Vagina (tissue), 2 donors: ENCODE measurements at regions not wholly inside any gene's neighbourhood (a gene's known extent, or its start where the extent isn't known, plus 50 kb on each side); places are given as distances from the start of the nearest gene placed in this dataset.

Experiments
- DNase-seq, 2 donors: peaks; one replicate each; pipeline ENCODE4 v3.0.0-alpha.2; 2017; ENCODE audit errors: extremely low spot score in 2 of 2
- H3K27ac ChIP-seq: fragments of 200-600 bp; sonication (generic); one replicate; pipeline ENCODE4 v1.5.1; 2019
- H3K27me3 ChIP-seq: fragments of 200-600 bp; sonication (generic); one replicate; pipeline ENCODE4 v1.5.1; 2019
- H3K36me3 ChIP-seq, 2 donors: fragments of 200-600 bp; sonication (generic); one replicate each; pipeline ENCODE4 v1.5.1; 2017 to 2019
- H3K4me1 ChIP-seq: fragments of 200-600 bp; sonication (generic); one replicate; pipeline ENCODE4 v1.5.1; 2019
- H3K4me3 ChIP-seq, 2 donors: fragments of 200-600 bp; sonication (generic); 1 replicate in 1 of 2; 2 replicates in 1 of 2; pipeline ENCODE4 v1.5.1; 2016 to 2019
- H3K9me3 ChIP-seq: fragments of 200-600 bp; sonication (generic); one replicate; pipeline ENCODE4 v1.5.1; 2019
- CTCF ChIP-seq, 3 experiments: fragments of 450-650 bp in 2 of 3; fragments of 200-600 bp in 1 of 3; sonication (generic) in 1 of 3; IDR thresholded peaks; one replicate each; pipeline ENCODE4 v1.5.1; 2017 to 2019; ENCODE audit warnings: antibody characterized with exemption in 3 of 3, mild to moderate bottlenecking in 2 of 3, moderate library complexity in 2 of 3
- POLR2A ChIP-seq, 2 donors: fragments of 450-650 bp; IDR thresholded peaks; one replicate each; pipeline ENCODE4 v1.6.1; 2017; ENCODE audit warnings: antibody characterized with exemption in 2 of 2, mild to moderate bottlenecking in 2 of 2, moderate library complexity in 2 of 2
- POLR2AphosphoS5 ChIP-seq, 2 donors: sonication (generic); formaldehyde crosslinking; IDR thresholded peaks; one replicate each; pipeline ENCODE4 v1.9.0; 2017; ENCODE audit warnings: antibody characterized with exemption in 2 of 2, mild to moderate bottlenecking in 2 of 2, low read depth in 1 of 2; ENCODE audit not compliant: insufficient read depth in 1 of 2
- intact Hi-C: fragments of 100-400 bp; cut with DNase I; formaldehyde crosslinking; loops from one replicate; pipeline ENCODE4 v1.15.1; 2023

- TF ChIP-seq POLR2A (IDR thresholded peaks at IDR 0.05) = no peak
- TF ChIP-seq POLR2AphosphoS5 (IDR thresholded peaks at IDR 0.05; ENCODE audit: insufficient read depth in 1 of 2, low read depth in 1 of 2) = no peak
- no peak for TF ChIP-seq CTCF (IDR thresholded peaks at IDR 0.05)
- no peaks in the 10 kb centered on the region for H3K36me3 ChIP-seq
- no peaks in the 10 kb centered on the region for H3K4me1 ChIP-seq
- intact Hi-C loops = no loop called here
- H3K9me3 ChIP-seq = no peaks in the 10 kb centered on the region
- no peak overlapping the region for H3K4me3 ChIP-seq
- H3K27me3 ChIP-seq = no peaks in the 10 kb centered on the region
- no peak for DNase-seq
- no peak overlapping the region for H3K27ac ChIP-seq
Observed at GRCh38 chr2:5145053-5145452, 547.1 kb upstream of the SOX11 start.

- Histone ChIP-seq H3K9me3 (no peaks in the 10 kb centered on the region), H3K36me3 (no peaks in the 10 kb centered on the region), H3K27ac (no peak overlapping the region), H3K27me3 (no peaks in the 10 kb centered on the region), H3K4me1 (no peaks in the 10 kb centered on the region), H3K4me3 (no peak overlapping the region)
- no peak for DNase-seq
- no peak for TF ChIP-seq POLR2AphosphoS5 (IDR thresholded peaks at IDR 0.05; ENCODE audit: insufficient read depth in 1 of 2, low read depth in 1 of 2)
- no peak for TF ChIP-seq POLR2A (IDR thresholded peaks at IDR 0.05)
- TF ChIP-seq CTCF (IDR thresholded peaks at IDR 0.05) = no peak
- intact Hi-C loops = no loop called here
Observed at GRCh38 chr2:5145801-5146200, 546.4 kb upstream of the SOX11 start.

- no peaks in the 10 kb centered on the region for H3K4me1 ChIP-seq
- DNase-seq = no peak
- TF ChIP-seq POLR2AphosphoS5 (IDR thresholded peaks at IDR 0.05; ENCODE audit: insufficient read depth in 1 of 2, low read depth in 1 of 2) (no peak), POLR2A (IDR thresholded peaks at IDR 0.05) (no peak), CTCF (IDR thresholded peaks at IDR 0.05) (no peak)
- H3K4me3 ChIP-seq = no peak overlapping the region
- intact Hi-C loops = no loop called here
- H3K27ac ChIP-seq = no peak overlapping the region
- no peaks in the 10 kb centered on the region for H3K36me3 ChIP-seq
- H3K27me3 ChIP-seq = no peaks in the 10 kb centered on the region
- H3K9me3 ChIP-seq = no peaks in the 10 kb centered on the region
Observed at GRCh38 chr2:5148392-5149085, 543.6 kb upstream of the SOX11 start.

- TF ChIP-seq CTCF (IDR thresholded peaks at IDR 0.05) = no peak
- no peak for TF ChIP-seq POLR2A (IDR thresholded peaks at IDR 0.05)
- no peak for TF ChIP-seq POLR2AphosphoS5 (IDR thresholded peaks at IDR 0.05; ENCODE audit: insufficient read depth in 1 of 2, low read depth in 1 of 2)
- no peak for DNase-seq
- Histone ChIP-seq H3K9me3 (no peaks in the 10 kb centered on the region), H3K4me1 (no peaks in the 10 kb centered on the region), H3K4me3 (no peak overlapping the region), H3K36me3 (no peaks in the 10 kb centered on the region), H3K27me3 (no peaks in the 10 kb centered on the region), H3K27ac (no peak overlapping the region)
- intact Hi-C loops = no loop called here
Observed at GRCh38 chr2:5150871-5151270, 541.3 kb upstream of the SOX11 start.

GRCh38 chr2:5164776-5165525 lies 527.2 kb upstream of the SOX11 start:
- Histone ChIP-seq H3K27ac (no peak overlapping the region), H3K4me1 (no peaks in the 10 kb centered on the region), H3K9me3 (no peaks in the 10 kb centered on the region), H3K4me3 (no peak overlapping the region), H3K36me3 (no peaks in the 10 kb centered on the region), H3K27me3 (no peaks in the 10 kb centered on the region)
- TF ChIP-seq POLR2A (IDR thresholded peaks at IDR 0.05) (no peak), CTCF (IDR thresholded peaks at IDR 0.05) (no peak), POLR2AphosphoS5 (IDR thresholded peaks at IDR 0.05; ENCODE audit: insufficient read depth in 1 of 2, low read depth in 1 of 2) (no peak)
- no peak for DNase-seq
- intact Hi-C loops = no loop called here
